Uterus (tissue), 2 donors: ENCODE measurements at regions not wholly inside any gene's neighbourhood (a gene's known extent, or its start where the extent isn't known, plus 50 kb on each side); places are given as distances from the start of the nearest gene placed in this dataset.

ENCODE experiments used
- CTCF ChIP-seq, 4 experiments: fragments of 200-600 bp in 2 of 4; fragments of 450-650 bp in 2 of 4; sonication (generic) in 2 of 4; IDR thresholded peaks; one replicate each; pipeline ENCODE4 v1.5.1; 2016 to 2019; ENCODE audit warnings: antibody characterized with exemption in 4 of 4, mild to moderate bottlenecking in 2 of 4, moderate library complexity in 1 of 4
- POLR2A ChIP-seq, 2 donors: fragments of 450-650 bp; IDR thresholded peaks; one replicate each; pipeline ENCODE4 v1.6.1; 2016; ENCODE audit warnings: antibody characterized with exemption in 2 of 2, mild to moderate bottlenecking in 1 of 2, moderate library complexity in 1 of 2

GRCh38 chr7:81221527-81222217 is 302.8 kb upstream of the SEMA3C start:
- no peak for TF ChIP-seq POLR2A (IDR thresholded peaks at IDR 0.05)
- no peak for TF ChIP-seq CTCF (IDR thresholded peaks at IDR 0.05)
